Uterus (tissue), 2 donors: ENCODE measurements at regions not wholly inside any gene's neighbourhood (a gene's known extent, or its start where the extent isn't known, plus 50 kb on each side); places are given as distances from the start of the nearest gene placed in this dataset.

Experiments used
- POLR2A ChIP-seq, 2 donors: fragments of 450-650 bp; IDR thresholded peaks; one replicate each; pipeline ENCODE4 v1.6.1; 2016; ENCODE audit warnings: antibody characterized with exemption in 2 of 2, mild to moderate bottlenecking in 1 of 2, moderate library complexity in 1 of 2
- TF ChIP-seq, protein P1 (sequence below), 4 experiments: fragments of 200-600 bp in 2 of 4; fragments of 450-650 bp in 2 of 4; sonication (generic) in 2 of 4; IDR thresholded peaks; one replicate each; pipeline ENCODE4 v1.5.1; 2016 to 2019; ENCODE audit warnings: antibody characterized with exemption in 4 of 4, mild to moderate bottlenecking in 2 of 4, moderate library complexity in 1 of 4

- TF ChIP-seq, protein P1, sequence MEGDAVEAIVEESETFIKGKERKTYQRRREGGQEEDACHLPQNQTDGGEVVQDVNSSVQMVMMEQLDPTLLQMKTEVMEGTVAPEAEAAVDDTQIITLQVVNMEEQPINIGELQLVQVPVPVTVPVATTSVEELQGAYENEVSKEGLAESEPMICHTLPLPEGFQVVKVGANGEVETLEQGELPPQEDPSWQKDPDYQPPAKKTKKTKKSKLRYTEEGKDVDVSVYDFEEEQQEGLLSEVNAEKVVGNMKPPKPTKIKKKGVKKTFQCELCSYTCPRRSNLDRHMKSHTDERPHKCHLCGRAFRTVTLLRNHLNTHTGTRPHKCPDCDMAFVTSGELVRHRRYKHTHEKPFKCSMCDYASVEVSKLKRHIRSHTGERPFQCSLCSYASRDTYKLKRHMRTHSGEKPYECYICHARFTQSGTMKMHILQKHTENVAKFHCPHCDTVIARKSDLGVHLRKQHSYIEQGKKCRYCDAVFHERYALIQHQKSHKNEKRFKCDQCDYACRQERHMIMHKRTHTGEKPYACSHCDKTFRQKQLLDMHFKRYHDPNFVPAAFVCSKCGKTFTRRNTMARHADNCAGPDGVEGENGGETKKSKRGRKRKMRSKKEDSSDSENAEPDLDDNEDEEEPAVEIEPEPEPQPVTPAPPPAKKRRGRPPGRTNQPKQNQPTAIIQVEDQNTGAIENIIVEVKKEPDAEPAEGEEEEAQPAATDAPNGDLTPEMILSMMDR (IDR thresholded peaks at IDR 0.05): no peak
- TF ChIP-seq POLR2A (IDR thresholded peaks at IDR 0.05): no peak
Measured at GRCh38 chr6:91094806-91095475, 508.1 kb upstream of the MAP3K7 start.
